ENCODE measurements at regions not wholly inside any gene's neighbourhood (a gene's known extent, or its start where the extent isn't known, plus 50 kb on each side); places are given as distances from the start of the nearest gene placed in this dataset.

GRCh38 chr13:73781384-73781783 lies 352.8 kb downstream of the KLF12 start:
- H3K4me3 ChIP-seq (ENCODE audit: low read length): no peak overlapping the region
- no peak for DNase-seq (ENCODE audit: low read depth)
- TF ChIP-seq, protein P1, sequence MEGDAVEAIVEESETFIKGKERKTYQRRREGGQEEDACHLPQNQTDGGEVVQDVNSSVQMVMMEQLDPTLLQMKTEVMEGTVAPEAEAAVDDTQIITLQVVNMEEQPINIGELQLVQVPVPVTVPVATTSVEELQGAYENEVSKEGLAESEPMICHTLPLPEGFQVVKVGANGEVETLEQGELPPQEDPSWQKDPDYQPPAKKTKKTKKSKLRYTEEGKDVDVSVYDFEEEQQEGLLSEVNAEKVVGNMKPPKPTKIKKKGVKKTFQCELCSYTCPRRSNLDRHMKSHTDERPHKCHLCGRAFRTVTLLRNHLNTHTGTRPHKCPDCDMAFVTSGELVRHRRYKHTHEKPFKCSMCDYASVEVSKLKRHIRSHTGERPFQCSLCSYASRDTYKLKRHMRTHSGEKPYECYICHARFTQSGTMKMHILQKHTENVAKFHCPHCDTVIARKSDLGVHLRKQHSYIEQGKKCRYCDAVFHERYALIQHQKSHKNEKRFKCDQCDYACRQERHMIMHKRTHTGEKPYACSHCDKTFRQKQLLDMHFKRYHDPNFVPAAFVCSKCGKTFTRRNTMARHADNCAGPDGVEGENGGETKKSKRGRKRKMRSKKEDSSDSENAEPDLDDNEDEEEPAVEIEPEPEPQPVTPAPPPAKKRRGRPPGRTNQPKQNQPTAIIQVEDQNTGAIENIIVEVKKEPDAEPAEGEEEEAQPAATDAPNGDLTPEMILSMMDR (IDR thresholded peaks at IDR 0.05; ENCODE audit: insufficient read depth, low read depth, low read length, missing control alignments): no peak

- TF ChIP-seq, protein P1 (IDR thresholded peaks at IDR 0.05; ENCODE audit: insufficient read depth, low read depth, low read length, missing control alignments): no peak
- DNase-seq (ENCODE audit: low read depth): no peak
- H3K4me3 ChIP-seq (ENCODE audit: low read length): no peak overlapping the region
Measured at GRCh38 chr13:73779881-73780280, 354.3 kb downstream of the KLF12 start.

GRCh38 chr13:73778242-73778864 lies 355.9 kb downstream of the KLF12 start:
- DNase-seq (ENCODE audit: low read depth): peak; percentile 56
- TF ChIP-seq, protein P1 (IDR thresholded peaks at IDR 0.05; ENCODE audit: insufficient read depth, low read depth, low read length, missing control alignments): no peak
- H3K4me3 ChIP-seq (ENCODE audit: low read length): no peak overlapping the region

- TF ChIP-seq, protein P1 (IDR thresholded peaks at IDR 0.05; ENCODE audit: insufficient read depth, low read depth, low read length, missing control alignments): no peak
- no peak overlapping the region for H3K4me3 ChIP-seq (ENCODE audit: low read length)
- no peak for DNase-seq (ENCODE audit: low read depth)
Measured at GRCh38 chr13:73777134-73777533, 357.1 kb downstream of the KLF12 start.

DNA sequence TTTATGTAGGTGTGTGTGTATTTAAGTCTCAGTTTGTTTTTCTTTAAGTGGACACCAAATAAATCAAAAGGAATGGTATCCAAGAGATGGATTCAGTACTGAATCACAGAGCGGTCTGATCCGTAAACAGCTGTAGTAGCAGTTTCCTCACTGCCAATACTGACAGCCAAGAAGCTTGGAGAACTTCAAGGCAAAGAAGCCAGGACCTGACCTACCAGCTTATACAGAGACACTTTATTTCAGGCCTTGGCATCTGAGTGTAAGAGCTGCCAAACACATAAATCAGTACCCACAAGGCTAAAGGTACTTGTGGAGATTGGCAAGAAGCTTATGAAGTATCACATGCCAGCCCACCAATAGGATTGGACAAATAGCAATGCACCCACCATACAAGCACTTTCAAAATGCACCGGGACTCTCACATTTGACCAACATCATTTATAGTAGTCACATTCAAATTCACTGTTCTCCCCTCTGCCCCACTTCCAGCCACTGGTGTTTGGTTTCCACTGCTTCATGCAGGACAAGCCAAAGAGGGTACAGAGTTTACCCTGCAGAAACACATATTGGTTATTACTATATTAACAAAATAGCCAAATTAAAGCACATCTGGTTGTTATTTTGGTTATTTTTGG lies 357.9 kb downstream of the KLF12 start:
- no peak for DNase-seq (ENCODE audit: low read depth)
- H3K4me3 ChIP-seq (ENCODE audit: low read length): no peak overlapping the region
- TF ChIP-seq, protein P1 (IDR thresholded peaks at IDR 0.05; ENCODE audit: insufficient read depth, low read depth, low read length, missing control alignments): no peak

DNA sequence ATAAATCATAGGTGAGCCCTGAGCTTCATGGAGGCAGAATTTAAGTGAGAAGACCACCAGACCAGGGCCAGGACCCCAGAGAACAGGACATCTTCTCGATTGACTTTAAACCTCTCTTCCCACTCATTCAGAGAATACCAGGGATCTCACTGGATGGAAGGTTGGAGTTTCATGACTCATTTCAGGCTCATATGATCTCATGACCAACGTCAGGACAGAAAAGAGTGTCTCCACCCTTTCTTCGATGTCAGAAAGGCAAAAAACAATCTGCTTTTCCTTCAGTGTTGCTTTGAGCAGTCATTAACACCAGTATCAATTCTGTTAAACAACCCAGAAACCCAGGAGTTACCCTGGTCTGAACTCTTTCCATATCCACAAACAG lies 361.0 kb downstream of the KLF12 start:
- TF ChIP-seq, protein P1 (IDR thresholded peaks at IDR 0.05; ENCODE audit: insufficient read depth, low read depth, low read length, missing control alignments): no peak
- H3K4me3 ChIP-seq (ENCODE audit: low read length): no peak overlapping the region
- no peak for DNase-seq (ENCODE audit: low read depth)
